ENCODE measurements at regions not wholly inside any gene's neighbourhood (a gene's known extent, or its start where the extent isn't known, plus 50 kb on each side); places are given as distances from the start of the nearest gene placed in this dataset.

DNA sequence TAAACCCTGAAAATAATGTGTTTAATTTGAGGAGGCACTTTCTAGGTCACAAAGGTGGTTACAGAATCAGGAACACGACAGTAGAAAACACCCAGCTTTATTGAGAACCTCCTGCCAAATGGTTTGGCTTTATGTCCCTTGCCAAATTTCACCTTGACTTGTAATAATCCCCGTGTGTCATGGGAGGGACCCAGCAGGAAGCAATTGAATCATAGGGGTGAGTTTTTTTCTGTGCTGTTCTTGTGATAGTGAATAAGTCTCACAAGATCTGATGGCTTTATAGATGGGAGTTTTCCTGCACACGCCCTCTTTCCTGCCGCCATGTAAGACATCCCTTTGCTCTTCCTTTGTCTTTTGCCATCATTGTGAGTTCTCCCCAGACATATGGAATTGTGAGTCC lies 193.8 kb upstream of the KLF6 start:
- no peak overlapping the region for H3K4me3 ChIP-seq (ENCODE audit: low read depth, low read length)
- FAIRE-seq = no peak
- TF ChIP-seq CTCF (IDR thresholded peaks at IDR 0.05; ENCODE audit: insufficient read depth, low read length, severe bottlenecking) = no peak
- peak; percentile 64 for DNase-seq (ENCODE audit: low read depth)
- no peaks in the 10 kb centered on the region for H3K27me3 ChIP-seq (ENCODE audit: control insufficient read depth, insufficient read depth, low read length)
- no peaks in the 10 kb centered on the region for H3K36me3 ChIP-seq (ENCODE audit: control insufficient read depth, insufficient read depth, low read length)

- no peaks in the 10 kb centered on the region for H3K36me3 ChIP-seq (ENCODE audit: control insufficient read depth, insufficient read depth, low read length)
- H3K27me3 ChIP-seq (ENCODE audit: control insufficient read depth, insufficient read depth, low read length) = no peaks in the 10 kb centered on the region
- no peak for FAIRE-seq
- DNase-seq (ENCODE audit: low read depth) = peak; percentile 69
- no peak for TF ChIP-seq CTCF (IDR thresholded peaks at IDR 0.05; ENCODE audit: insufficient read depth, low read length, severe bottlenecking)
- no peak overlapping the region for H3K4me3 ChIP-seq (ENCODE audit: low read depth, low read length)
These were observed 193.2 kb upstream of the KLF6 start for GRCh38 chr10:3978174-3978573.

DNA sequence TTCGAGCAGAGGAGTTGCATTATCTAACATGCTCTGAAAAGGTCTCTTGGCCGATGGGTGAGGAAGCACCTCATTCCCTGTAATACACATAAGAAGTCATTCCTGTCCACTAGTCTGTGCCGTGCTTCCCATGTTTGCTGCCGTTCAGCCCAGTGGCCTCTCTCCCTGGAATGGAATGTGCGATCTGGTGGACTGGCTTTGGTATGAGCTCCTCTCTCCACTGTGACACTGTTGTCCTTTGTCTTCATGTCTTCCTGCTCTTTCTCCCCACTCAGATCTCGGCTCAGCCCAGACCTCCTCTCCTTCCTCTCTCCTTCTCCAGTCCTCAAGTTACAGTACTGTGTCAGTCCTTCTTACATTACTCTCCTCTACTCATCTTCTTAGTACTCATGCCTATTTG lies 192.8 kb upstream of the KLF6 start:
- TF ChIP-seq CTCF (IDR thresholded peaks at IDR 0.05; ENCODE audit: insufficient read depth, low read length, severe bottlenecking) = no peak
- Histone ChIP-seq H3K36me3 (ENCODE audit: control insufficient read depth, insufficient read depth, low read length) (no peaks in the 10 kb centered on the region), H3K27me3 (ENCODE audit: control insufficient read depth, insufficient read depth, low read length) (no peaks in the 10 kb centered on the region), H3K4me3 (ENCODE audit: low read depth, low read length) (no peak overlapping the region)
- DNase-seq (ENCODE audit: low read depth) (no peak), FAIRE-seq (peak; percentile 77)

GRCh38 chr10:3976718-3977117 lies 191.7 kb upstream of the KLF6 start:
- TF ChIP-seq CTCF (IDR thresholded peaks at IDR 0.05; ENCODE audit: insufficient read depth, low read length, severe bottlenecking) = no peak
- no peak for FAIRE-seq

DNA sequence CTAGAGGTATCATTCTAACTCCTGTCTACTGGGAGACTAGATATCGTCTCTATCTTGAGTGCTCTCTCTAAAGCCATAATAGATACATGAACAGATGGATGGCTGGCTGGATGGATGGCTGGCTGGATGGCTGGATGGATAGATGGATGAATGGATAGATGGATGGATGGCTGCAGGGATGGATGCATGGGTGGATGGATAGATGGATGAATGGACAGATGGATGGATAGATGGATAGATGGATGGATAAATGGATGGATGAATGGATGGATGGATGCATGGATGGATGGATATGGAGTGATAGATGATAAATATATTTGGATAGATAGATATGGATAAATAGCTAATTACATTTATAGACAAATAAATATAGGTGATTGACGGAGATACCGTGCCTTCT lies 191.2 kb upstream of the KLF6 start:
- no peak for FAIRE-seq
- Histone ChIP-seq H3K36me3 (ENCODE audit: control insufficient read depth, insufficient read depth, low read length) (no peaks in the 10 kb centered on the region), H3K4me3 (ENCODE audit: low read depth, low read length) (no peak overlapping the region), H3K27me3 (ENCODE audit: control insufficient read depth, insufficient read depth, low read length) (no peaks in the 10 kb centered on the region)
- no peak for TF ChIP-seq CTCF (IDR thresholded peaks at IDR 0.05; ENCODE audit: insufficient read depth, low read length, severe bottlenecking)
- no peak for DNase-seq (ENCODE audit: low read depth)

More at GRCh38 chr10:3976718-3977117, 191.7 kb upstream of the KLF6 start:
- Histone ChIP-seq H3K36me3 (ENCODE audit: control insufficient read depth, insufficient read depth, low read length) (no peaks in the 10 kb centered on the region), H3K27me3 (ENCODE audit: control insufficient read depth, insufficient read depth, low read length) (no peaks in the 10 kb centered on the region), H3K4me3 (ENCODE audit: low read depth, low read length) (no peak overlapping the region)
- no peak for DNase-seq (ENCODE audit: low read depth)

GRCh38 chr10:3975016-3975415 lies 190.0 kb upstream of the KLF6 start:
- Histone ChIP-seq H3K4me3 (ENCODE audit: low read depth, low read length) (no peak overlapping the region), H3K36me3 (ENCODE audit: control insufficient read depth, insufficient read depth, low read length) (no peaks in the 10 kb centered on the region), H3K27me3 (ENCODE audit: control insufficient read depth, insufficient read depth, low read length) (no peaks in the 10 kb centered on the region)
- no peak for DNase-seq (ENCODE audit: low read depth)
- no peak for TF ChIP-seq CTCF (IDR thresholded peaks at IDR 0.05; ENCODE audit: insufficient read depth, low read length, severe bottlenecking)
- no peak for FAIRE-seq

Measured in bronchial epithelial cell (primary cell).